Smooth muscle cell of the brain vasculature (primary cell): ENCODE measurements at regions not wholly inside any gene's neighbourhood (a gene's known extent, or its start where the extent isn't known, plus 50 kb on each side); places are given as distances from the start of the nearest gene placed in this dataset.

Experiments used
- DNase-seq: peaks from one replicate; pipeline ENCODE4 v3.0.0-alpha.2; 2012; ENCODE audit warnings: low read depth, low spot score

- no peak for DNase-seq
Observed at GRCh38 chr5:5798041-5798440, 375.6 kb downstream of the ICE1 start.

- no peak for DNase-seq
Observed at GRCh38 chr5:5795074-5795771, 372.7 kb downstream of the ICE1 start.

GRCh38 chr5:5794118-5794560, 371.7 kb downstream of the ICE1 start:
- DNase-seq = no peak

GRCh38 chr5:5793242-5794117, 371.0 kb downstream of the ICE1 start:
- no peak for DNase-seq

- no peak for DNase-seq
Observed at GRCh38 chr5:5792106-5792505, 369.6 kb downstream of the ICE1 start.

- no peak for DNase-seq
Observed at GRCh38 chr5:5788793-5789192, 366.3 kb downstream of the ICE1 start.

- no peak for DNase-seq
Observed at GRCh38 chr5:5787373-5787772, 364.9 kb downstream of the ICE1 start.

- DNase-seq = no peak
Observed at GRCh38 chr5:5784101-5784500, 361.6 kb downstream of the ICE1 start.

GRCh38 chr5:5783021-5783420, 360.5 kb downstream of the ICE1 start:
- DNase-seq = no peak

GRCh38 chr5:5782402-5782801, 359.9 kb downstream of the ICE1 start:
- DNase-seq = no peak

GRCh38 chr5:5781335-5781734, 358.9 kb downstream of the ICE1 start:
- no peak for DNase-seq

GRCh38 chr5:5780253-5780652, 357.8 kb downstream of the ICE1 start:
- DNase-seq = no peak

- no peak for DNase-seq
Observed at GRCh38 chr5:5777013-5777412, 354.5 kb downstream of the ICE1 start.

GRCh38 chr5:5772202-5772601, 349.7 kb downstream of the ICE1 start:
- DNase-seq = no peak

GRCh38 chr5:5770825-5771224, 348.3 kb downstream of the ICE1 start:
- no peak for DNase-seq

GRCh38 chr5:5767286-5767928, 344.9 kb downstream of the ICE1 start:
- DNase-seq = no peak

GRCh38 chr5:5765066-5765850, 342.8 kb downstream of the ICE1 start:
- no peak for DNase-seq

- no peak for DNase-seq
Observed at GRCh38 chr5:5764246-5764645, 341.8 kb downstream of the ICE1 start.

- DNase-seq = no peak
Observed at GRCh38 chr5:5756762-5757161, 334.3 kb downstream of the ICE1 start.

- DNase-seq = no peak
Observed at GRCh38 chr5:5755888-5756287, 333.4 kb downstream of the ICE1 start.

- no peak for DNase-seq
Observed at GRCh38 chr5:5752844-5753243, 330.4 kb downstream of the ICE1 start.

GRCh38 chr5:5751987-5752386, 329.5 kb downstream of the ICE1 start:
- no peak for DNase-seq
